HCT116 (cell line): ENCODE measurements at regions not wholly inside any gene's neighbourhood (a gene's known extent, or its start where the extent isn't known, plus 50 kb on each side); places are given as distances from the start of the nearest gene placed in this dataset.

ENCODE experiments used
- CBX3 ChIP-seq: IDR thresholded peaks from 2 replicates; pipeline ENCODE4 v1.6.1; 2012; ENCODE audit warnings: low read depth
- CEBPB ChIP-seq: IDR thresholded peaks from 2 replicates; pipeline ENCODE4 v1.6.1; 2012; ENCODE audit warnings: low read depth
- CTCF ChIP-seq, 3 experiments: fragments of 200-600 bp in 1 of 3; sonication (generic) in 1 of 3; IDR thresholded peaks in 2 of 3; conservative IDR thresholded peaks in 1 of 3; 2 replicates each; pipeline ENCODE4 v1.5.1; 2012 to 2017; ENCODE audit warnings: low read depth in 2 of 3, low read length in 2 of 3, antibody characterized with exemption in 1 of 3, borderline replicate concordance in 1 of 3, control low read depth in 1 of 3, mild to moderate bottlenecking in 1 of 3, mixed read lengths in 1 of 3, mixed run types in 1 of 3, moderate library complexity in 1 of 3; ENCODE audit not compliant: insufficient read depth in 1 of 3
- EGR1 ChIP-seq: IDR thresholded peaks from 2 replicates; pipeline ENCODE4 v1.6.1; 2012; ENCODE audit warnings: low read depth
- EZH2 ChIP-seq: fragments of 200-600 bp; sonication (generic); IDR thresholded peaks from 2 replicates; pipeline ENCODE4 v1.6.1; 2017; ENCODE audit warnings: antibody characterized with exemption, mixed run types
- EZH2phosphoT487 ChIP-seq: fragments of 200-600 bp; IDR thresholded peaks from 2 replicates; pipeline ENCODE4 v1.6.1; 2018; ENCODE audit warnings: antibody characterized with exemption, borderline replicate concordance
- JUND ChIP-seq: IDR thresholded peaks from 2 replicates; pipeline ENCODE4 v1.6.1; 2012
- MAX ChIP-seq: IDR thresholded peaks from 2 replicates; pipeline ENCODE4 v1.6.1; 2012
- POLR2A ChIP-seq: IDR thresholded peaks from 2 replicates; pipeline ENCODE4 v1.7.0; 2011; ENCODE audit warnings: borderline replicate concordance; ENCODE audit not compliant: insufficient read depth, insufficient read length; ENCODE audit errors: extremely low read depth
- RAD21 ChIP-seq: IDR thresholded peaks from 2 replicates; pipeline ENCODE4 v1.6.1; 2012; ENCODE audit warnings: low read depth, mild to moderate bottlenecking
- REST ChIP-seq: IDR thresholded peaks from 2 replicates; pipeline ENCODE4 v1.6.1; 2012; ENCODE audit warnings: low read depth
- SIN3A ChIP-seq: IDR thresholded peaks from 2 replicates; pipeline ENCODE4 v1.6.1; 2012; ENCODE audit warnings: low read depth
- TCF7L2 ChIP-seq: IDR thresholded peaks from 2 replicates; pipeline ENCODE4 v1.7.0; 2011; ENCODE audit warnings: borderline replicate concordance, inconsistent platforms; ENCODE audit not compliant: insufficient read depth, insufficient read length; ENCODE audit errors: extremely low read depth

- TF ChIP-seq REST: no peak
- TF ChIP-seq POLR2A: no peak
- TF ChIP-seq CTCF (IDR thresholded peaks at IDR 0.05 in 2 of 3, conservative IDR thresholded peaks at IDR 0.05 in 1 of 3; ENCODE audit: borderline replicate concordance in 1 of 3, insufficient read depth in 1 of 3, low read depth in 2 of 3, low read length in 2 of 3): no peak
- no peak for TF ChIP-seq MAX
- no peak for TF ChIP-seq JUND
- TF ChIP-seq EZH2: no peak
- TF ChIP-seq EZH2phosphoT487: no peak
- no peak for TF ChIP-seq EGR1
- TF ChIP-seq SIN3A: no peak
- TF ChIP-seq CBX3: no peak
- TF ChIP-seq TCF7L2: no peak
- TF ChIP-seq CEBPB: no peak
- no peak for TF ChIP-seq RAD21
Observed at GRCh38 chr1:2935184-2935583, 86.1 kb upstream of the ACTRT2 start.
